RWPE2 (cell line): ENCODE measurements at regions not wholly inside any gene's neighbourhood (a gene's known extent, or its start where the extent isn't known, plus 50 kb on each side); places are given as distances from the start of the nearest gene placed in this dataset.

Experiments
- ATAC-seq: fragments of 200-7000 bp; cut with Tn5 transposase; 3 replicates; pipeline ENCODE4 v1.9.1; 2021; ENCODE audit warnings: low read depth
- DNase-seq: peaks from one replicate; pipeline ENCODE4 v3.0.0-alpha.2; 2020; ENCODE audit warnings: low spot score
- H3K27ac ChIP-seq: fragments of 450-650 bp; 2 replicates; pipeline ENCODE4 v1.5.1; 2017; ENCODE audit warnings: mild to moderate bottlenecking; ENCODE audit not compliant: poor library complexity, severe bottlenecking
- H3K27me3 ChIP-seq: fragments of 250-450 bp; sonication (Bioruptor Pico); 2 replicates; pipeline ENCODE4 v1.5.1; 2021; ENCODE audit warnings: mild to moderate bottlenecking, moderate library complexity; ENCODE audit not compliant: insufficient read depth, poor library complexity, severe bottlenecking
- H3K36me3 ChIP-seq: fragments of 250-450 bp; sonication (Bioruptor Pico); 2 replicates; pipeline ENCODE4 v1.5.1; 2020; ENCODE audit warnings: low read depth, mild to moderate bottlenecking, moderate library complexity
- H3K4me1 ChIP-seq: fragments of 250-450 bp; sonication (Bioruptor Pico); 2 replicates; pipeline ENCODE4 v1.5.1; 2021; ENCODE audit warnings: mild to moderate bottlenecking, moderate library complexity; ENCODE audit not compliant: insufficient read depth, poor library complexity, severe bottlenecking
- H3K4me3 ChIP-seq: fragments of 250-450 bp; sonication (Bioruptor Pico); 2 replicates; pipeline ENCODE4 v1.5.1; 2021; ENCODE audit warnings: mild to moderate bottlenecking, moderate library complexity; ENCODE audit not compliant: severe bottlenecking
- H3K9me3 ChIP-seq: fragments of 250-450 bp; sonication (Bioruptor Pico); 2 replicates; pipeline ENCODE4 v1.5.1; 2021; ENCODE audit warnings: mild to moderate bottlenecking, moderate library complexity; ENCODE audit not compliant: severe bottlenecking
- CTCF ChIP-seq: fragments of 450-650 bp; IDR thresholded peaks from one replicate; pipeline ENCODE4 v1.5.1; 2017; ENCODE audit warnings: mild to moderate bottlenecking, moderate library complexity; ENCODE audit not compliant: poor library complexity, severe bottlenecking

- no peak overlapping the region for H3K4me3 ChIP-seq
- no peak overlapping the region for H3K27ac ChIP-seq
- H3K4me1 ChIP-seq, result no peaks in the 10 kb centered on the region
- H3K27me3 ChIP-seq, result peaks cover 31% of the 10 kb centered on the region
- peak; percentile 37 for TF ChIP-seq CTCF
- DNase-seq, result peak; percentile 47
- ATAC-seq, result peak; percentile 65
- no peaks in the 10 kb centered on the region for H3K36me3 ChIP-seq
- no peaks in the 10 kb centered on the region for H3K9me3 ChIP-seq
These were observed 99.7 kb upstream of the CCL21 start for GRCh38 chr9:34809504-34810186.

- TF ChIP-seq CTCF, result no peak
- Histone ChIP-seq H3K36me3 (no peaks in the 10 kb centered on the region), H3K4me1 (no peaks in the 10 kb centered on the region), H3K27ac (no peak overlapping the region), H3K4me3 (no peak overlapping the region), H3K9me3 (no peaks in the 10 kb centered on the region), H3K27me3 (peaks cover 10% of the 10 kb centered on the region)
- no peak for ATAC-seq
- DNase-seq, result no peak
These were observed 93.0 kb upstream of the CCL21 start for GRCh38 chr9:34802916-34803315.

GRCh38 chr9:34797367-34797766 lies 87.4 kb upstream of the CCL21 start:
- Histone ChIP-seq H3K36me3 (no peaks in the 10 kb centered on the region), H3K27me3 (peaks cover 12% of the 10 kb centered on the region), H3K27ac (no peak overlapping the region), H3K4me3 (no peak overlapping the region), H3K9me3 (no peaks in the 10 kb centered on the region), H3K4me1 (no peaks in the 10 kb centered on the region)
- no peak for TF ChIP-seq CTCF
- no peak for ATAC-seq
- no peak for DNase-seq

GRCh38 chr9:34796924-34797323 lies 87.0 kb upstream of the CCL21 start:
- H3K36me3 ChIP-seq, result no peaks in the 10 kb centered on the region
- ATAC-seq, result no peak
- TF ChIP-seq CTCF, result no peak
- H3K4me1 ChIP-seq, result no peaks in the 10 kb centered on the region
- no peak overlapping the region for H3K4me3 ChIP-seq
- no peak for DNase-seq
- H3K9me3 ChIP-seq, result no peaks in the 10 kb centered on the region
- peaks cover 12% of the 10 kb centered on the region for H3K27me3 ChIP-seq
- H3K27ac ChIP-seq, result no peak overlapping the region

GRCh38 chr9:34793428-34793827 lies 83.5 kb upstream of the CCL21 start:
- Histone ChIP-seq H3K27ac (no peak overlapping the region), H3K27me3 (peaks cover 7% of the 10 kb centered on the region), H3K36me3 (no peaks in the 10 kb centered on the region), H3K4me1 (no peaks in the 10 kb centered on the region), H3K9me3 (no peaks in the 10 kb centered on the region), H3K4me3 (no peak overlapping the region)
- DNase-seq, result no peak
- no peak for ATAC-seq
- TF ChIP-seq CTCF, result no peak
